ENCODE measurements at regions not wholly inside any gene's neighbourhood (a gene's known extent, or its start where the extent isn't known, plus 50 kb on each side); places are given as distances from the start of the nearest gene placed in this dataset.

DNA sequence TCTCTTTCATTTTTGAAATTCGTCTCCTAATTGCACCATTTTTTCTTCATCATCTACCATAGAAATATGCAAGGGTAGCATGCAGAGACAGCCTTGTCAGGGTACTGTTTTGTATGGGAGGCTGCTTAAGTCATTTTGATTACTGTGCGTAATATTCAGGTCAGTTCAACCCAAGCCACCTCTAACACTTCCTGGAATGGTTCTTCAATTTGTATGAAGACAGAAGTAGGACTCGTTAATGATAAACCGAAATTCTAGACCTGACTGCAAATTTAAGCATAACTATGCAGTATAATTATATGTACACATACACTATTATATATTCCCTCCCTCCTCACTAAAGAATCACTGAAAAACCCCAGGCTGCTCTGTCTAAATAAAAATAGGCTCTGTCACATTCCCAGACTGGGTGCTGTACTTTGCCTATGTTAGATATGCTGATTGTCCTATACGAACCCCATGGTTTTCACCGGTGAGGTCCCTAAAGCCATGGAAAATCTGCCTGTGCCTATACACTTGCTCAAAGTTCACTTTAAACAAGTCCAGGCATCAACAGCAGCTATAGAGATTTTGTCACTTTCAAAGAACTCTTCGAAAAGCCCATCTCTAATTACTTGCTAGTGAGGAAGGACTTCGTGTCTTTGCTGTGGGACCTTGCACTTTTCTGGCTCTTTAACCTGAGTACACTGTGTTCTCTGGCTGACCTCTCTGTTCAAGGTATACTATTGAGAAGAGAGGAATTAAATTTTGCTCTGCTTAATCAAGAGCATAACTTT, 352.1 kb upstream of the CD180 start:
- no peak overlapping the region for H3K4me3 Mint-ChIP-seq
- H3K27me3 Mint-ChIP-seq (ENCODE audit: low read depth): no peaks in the 10 kb centered on the region
- no peak overlapping the region for H3K27ac Mint-ChIP-seq
- TF ChIP-seq PREB (CRISPR knock-in tag; IDR thresholded peaks at IDR 0.05; ENCODE audit: borderline replicate concordance): no peak
- TF ChIP-seq, protein P1, sequence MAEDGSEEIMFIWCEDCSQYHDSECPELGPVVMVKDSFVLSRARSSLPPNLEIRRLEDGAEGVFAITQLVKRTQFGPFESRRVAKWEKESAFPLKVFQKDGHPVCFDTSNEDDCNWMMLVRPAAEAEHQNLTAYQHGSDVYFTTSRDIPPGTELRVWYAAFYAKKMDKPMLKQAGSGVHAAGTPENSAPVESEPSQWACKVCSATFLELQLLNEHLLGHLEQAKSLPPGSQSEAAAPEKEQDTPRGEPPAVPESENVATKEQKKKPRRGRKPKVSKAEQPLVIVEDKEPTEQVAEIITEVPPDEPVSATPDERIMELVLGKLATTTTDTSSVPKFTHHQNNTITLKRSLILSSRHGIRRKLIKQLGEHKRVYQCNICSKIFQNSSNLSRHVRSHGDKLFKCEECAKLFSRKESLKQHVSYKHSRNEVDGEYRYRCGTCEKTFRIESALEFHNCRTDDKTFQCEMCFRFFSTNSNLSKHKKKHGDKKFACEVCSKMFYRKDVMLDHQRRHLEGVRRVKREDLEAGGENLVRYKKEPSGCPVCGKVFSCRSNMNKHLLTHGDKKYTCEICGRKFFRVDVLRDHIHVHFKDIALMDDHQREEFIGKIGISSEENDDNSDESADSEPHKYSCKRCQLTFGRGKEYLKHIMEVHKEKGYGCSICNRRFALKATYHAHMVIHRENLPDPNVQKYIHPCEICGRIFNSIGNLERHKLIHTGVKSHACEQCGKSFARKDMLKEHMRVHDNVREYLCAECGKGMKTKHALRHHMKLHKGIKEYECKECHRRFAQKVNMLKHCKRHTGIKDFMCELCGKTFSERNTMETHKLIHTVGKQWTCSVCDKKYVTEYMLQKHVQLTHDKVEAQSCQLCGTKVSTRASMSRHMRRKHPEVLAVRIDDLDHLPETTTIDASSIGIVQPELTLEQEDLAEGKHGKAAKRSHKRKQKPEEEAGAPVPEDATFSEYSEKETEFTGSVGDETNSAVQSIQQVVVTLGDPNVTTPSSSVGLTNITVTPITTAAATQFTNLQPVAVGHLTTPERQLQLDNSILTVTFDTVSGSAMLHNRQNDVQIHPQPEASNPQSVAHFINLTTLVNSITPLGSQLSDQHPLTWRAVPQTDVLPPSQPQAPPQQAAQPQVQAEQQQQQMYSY (CRISPR knock-in tag; IDR thresholded peaks at IDR 0.05): no peak
- no peak for TF ChIP-seq FOXK1 (CRISPR knock-in tag; IDR thresholded peaks at IDR 0.05)
- TF ChIP-seq IRF1 (CRISPR knock-in tag; IDR thresholded peaks at IDR 0.05): no peak
- TF ChIP-seq, protein P2, sequence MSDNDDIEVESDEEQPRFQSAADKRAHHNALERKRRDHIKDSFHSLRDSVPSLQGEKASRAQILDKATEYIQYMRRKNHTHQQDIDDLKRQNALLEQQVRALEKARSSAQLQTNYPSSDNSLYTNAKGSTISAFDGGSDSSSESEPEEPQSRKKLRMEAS (CRISPR knock-in tag; IDR thresholded peaks at IDR 0.05): no peak
- no peak for TF ChIP-seq FOXP1 (CRISPR knock-in tag; IDR thresholded peaks at IDR 0.05; ENCODE audit: borderline replicate concordance)
- H3K36me3 Mint-ChIP-seq: no peaks in the 10 kb centered on the region
- DNase-seq (ENCODE audit: low spot score) (no peak), ATAC-seq (no peak)
- no peaks in the 10 kb centered on the region for H3K9me3 Mint-ChIP-seq
- no peaks in the 10 kb centered on the region for H3K4me1 Mint-ChIP-seq
- CTCF ChIA-PET: interaction anchor here (0.6 kb wide), 1 partner anchor 382 kb away, joined by 5 read pairs; no protein-coding TSS in a partner anchor
- POLR2A ChIA-PET: no interaction called here

GRCh38 chr5:67547682-67548081, 351.1 kb upstream of the CD180 start:
- Mint-ChIP-seq H3K36me3 (no peaks in the 10 kb centered on the region), H3K9me3 (no peaks in the 10 kb centered on the region), H3K27me3 (ENCODE audit: low read depth) (no peaks in the 10 kb centered on the region), H3K4me3 (no peak overlapping the region), H3K4me1 (no peaks in the 10 kb centered on the region), H3K27ac (no peak overlapping the region)
- ChIA-PET POLR2A (no interaction called here), CTCF (interaction anchor here (0.6 kb wide), 1 partner anchor 381 kb away, joined by 5 read pairs; no protein-coding TSS in a partner anchor)
- DNase-seq (ENCODE audit: low spot score): no peak
- no peak for ATAC-seq
- TF ChIP-seq GTF2I (CRISPR knock-in tag; conservative IDR thresholded peaks at IDR 0.05) (no peak), AR (CRISPR knock-in tag; IDR thresholded peaks at IDR 0.05) (no peak), KAT7 (CRISPR knock-in tag; IDR thresholded peaks at IDR 0.05; ENCODE audit: borderline replicate concordance) (no peak), E2F5 (CRISPR knock-in tag; IDR thresholded peaks at IDR 0.05) (no peak), FOXJ3 (CRISPR knock-in tag; IDR thresholded peaks at IDR 0.05; ENCODE audit: borderline replicate concordance) (no peak), EMX1 (CRISPR knock-in tag; IDR thresholded peaks at IDR 0.05) (no peak), USF2 (CRISPR knock-in tag; IDR thresholded peaks at IDR 0.05) (no peak), ZBTB21 (CRISPR knock-in tag; IDR thresholded peaks at IDR 0.05; ENCODE audit: borderline replicate concordance) (no peak), CREM (CRISPR knock-in tag; IDR thresholded peaks at IDR 0.05) (no peak), SP1 (CRISPR knock-in tag; conservative IDR thresholded peaks at IDR 0.05) (no peak), NR2C2 (CRISPR knock-in tag; IDR thresholded peaks at IDR 0.05) (no peak)
- TF ChIP-seq, protein P3, sequence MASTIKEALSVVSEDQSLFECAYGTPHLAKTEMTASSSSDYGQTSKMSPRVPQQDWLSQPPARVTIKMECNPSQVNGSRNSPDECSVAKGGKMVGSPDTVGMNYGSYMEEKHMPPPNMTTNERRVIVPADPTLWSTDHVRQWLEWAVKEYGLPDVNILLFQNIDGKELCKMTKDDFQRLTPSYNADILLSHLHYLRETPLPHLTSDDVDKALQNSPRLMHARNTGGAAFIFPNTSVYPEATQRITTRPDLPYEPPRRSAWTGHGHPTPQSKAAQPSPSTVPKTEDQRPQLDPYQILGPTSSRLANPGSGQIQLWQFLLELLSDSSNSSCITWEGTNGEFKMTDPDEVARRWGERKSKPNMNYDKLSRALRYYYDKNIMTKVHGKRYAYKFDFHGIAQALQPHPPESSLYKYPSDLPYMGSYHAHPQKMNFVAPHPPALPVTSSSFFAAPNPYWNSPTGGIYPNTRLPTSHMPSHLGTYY (CRISPR knock-in tag; IDR thresholded peaks at IDR 0.05): no peak
- TF ChIP-seq, protein P4, sequence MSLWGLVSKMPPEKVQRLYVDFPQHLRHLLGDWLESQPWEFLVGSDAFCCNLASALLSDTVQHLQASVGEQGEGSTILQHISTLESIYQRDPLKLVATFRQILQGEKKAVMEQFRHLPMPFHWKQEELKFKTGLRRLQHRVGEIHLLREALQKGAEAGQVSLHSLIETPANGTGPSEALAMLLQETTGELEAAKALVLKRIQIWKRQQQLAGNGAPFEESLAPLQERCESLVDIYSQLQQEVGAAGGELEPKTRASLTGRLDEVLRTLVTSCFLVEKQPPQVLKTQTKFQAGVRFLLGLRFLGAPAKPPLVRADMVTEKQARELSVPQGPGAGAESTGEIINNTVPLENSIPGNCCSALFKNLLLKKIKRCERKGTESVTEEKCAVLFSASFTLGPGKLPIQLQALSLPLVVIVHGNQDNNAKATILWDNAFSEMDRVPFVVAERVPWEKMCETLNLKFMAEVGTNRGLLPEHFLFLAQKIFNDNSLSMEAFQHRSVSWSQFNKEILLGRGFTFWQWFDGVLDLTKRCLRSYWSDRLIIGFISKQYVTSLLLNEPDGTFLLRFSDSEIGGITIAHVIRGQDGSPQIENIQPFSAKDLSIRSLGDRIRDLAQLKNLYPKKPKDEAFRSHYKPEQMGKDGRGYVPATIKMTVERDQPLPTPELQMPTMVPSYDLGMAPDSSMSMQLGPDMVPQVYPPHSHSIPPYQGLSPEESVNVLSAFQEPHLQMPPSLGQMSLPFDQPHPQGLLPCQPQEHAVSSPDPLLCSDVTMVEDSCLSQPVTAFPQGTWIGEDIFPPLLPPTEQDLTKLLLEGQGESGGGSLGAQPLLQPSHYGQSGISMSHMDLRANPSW (CRISPR knock-in tag; conservative IDR thresholded peaks at IDR 0.05; ENCODE audit: low read depth): no peak

Data from WTC11 (cell line).